HepG2 (cell line): ENCODE measurements at regions not wholly inside any gene's neighbourhood (a gene's known extent, or its start where the extent isn't known, plus 50 kb on each side); places are given as distances from the start of the nearest gene placed in this dataset.

Source experiments
- ATAC-seq: fragments of 200-7000 bp; cut with Tn5 transposase; 3 replicates; pipeline ENCODE4 v1.9.1; 2020; ENCODE audit warnings: mild to moderate bottlenecking, moderate library complexity
- BruUV-seq: library from RNA; stranded (reverse); fragments of 400-500 nt; replicated peaks from 2 replicates; lab custom pipeline; 2021; lab: Mats Ljungman, UMichigan
- CTCF ChIA-PET: fragments of 300-600 bp; formaldehyde crosslinking; extraction: SDS; loops from one replicate; lab custom pipeline; 2021; ENCODE audit warnings: low total read pairs, inconsistent platforms, low intra/inter-chr PET ratio; lab: Yijun Ruan, JAX
- POLR2A ChIA-PET: fragments of 350-600 bp; sonication (Branson Sonifier 250); formaldehyde crosslinking; loops from one replicate; lab custom pipeline; 2020; ENCODE audit warnings: antibody characterized with exemption, inconsistent platforms; lab: Yijun Ruan, JAX
- DNase-seq: peaks from one replicate; pipeline ENCODE4 v3.0.0-alpha.2; 2015; ENCODE audit warnings: low spot score
- FAIRE-seq: peaks from 3 replicates; lab custom pipeline; 2011; peaks lifted over from hg19 to GRCh38; lab: Jason Lieb, UNC
- H2AFZ ChIP-seq: one replicate; pipeline ENCODE4 v1.6.1; 2011; ENCODE audit warnings: low read length, inconsistent platforms
- H3K27ac ChIP-seq: fragments of 300-600 bp; 3 replicates; pipeline ENCODE4 v1.8.0; 2011; ENCODE audit warnings: mixed run types, mild to moderate bottlenecking, mixed read lengths, low read length, inconsistent platforms; ENCODE audit not compliant: insufficient read depth; ENCODE audit errors: extremely low read length
- H3K27me3 ChIP-seq, 2 experiments: fragments of 200-600 bp in 1 of 2; 2 replicates in 1 of 2; 3 replicates in 1 of 2; pipeline versions ENCODE4 v1.6.0 to v1.8.0; 2011; ENCODE audit warnings: low read length in 2 of 2, mild to moderate bottlenecking in 2 of 2, moderate library complexity in 2 of 2, inconsistent platforms in 1 of 2; ENCODE audit not compliant: insufficient read depth in 2 of 2, control insufficient read depth in 1 of 2
- H3K36me3 ChIP-seq, 2 experiments: fragments of 200-600 bp in 1 of 2; replicated peaks in 1 of 2; 2 replicates in 1 of 2; 3 replicates in 1 of 2; pipeline versions ENCODE4 v1.5.1 to v1.8.0; 2011; ENCODE audit warnings: low read length in 2 of 2, inconsistent platforms in 1 of 2; ENCODE audit not compliant: insufficient read depth in 2 of 2, control insufficient read depth in 1 of 2
- H3K4me1 ChIP-seq: 2 replicates; pipeline ENCODE4 v1.5.1; 2012; ENCODE audit warnings: low read length, inconsistent platforms; ENCODE audit not compliant: insufficient read depth
- H3K4me2 ChIP-seq: 2 replicates; pipeline ENCODE4 v1.6.0; 2011; ENCODE audit warnings: low read depth, low read length, inconsistent platforms
- H3K4me3 ChIP-seq, 3 experiments: fragments of 200-600 bp in 1 of 3; sonication (generic), shearing (Covaris generic) in 1 of 3; replicated peaks in 1 of 3; 2 replicates each; pipeline ENCODE4 v1.5.1; 2011 to 2016; ENCODE audit warnings: low read length in 3 of 3, inconsistent platforms in 2 of 3, low read depth in 2 of 3, mild to moderate bottlenecking in 2 of 3, control low read depth in 1 of 3, mixed read lengths in 1 of 3; ENCODE audit not compliant: insufficient read depth in 1 of 3
- H3K79me2 ChIP-seq: one replicate; pipeline ENCODE4 v1.6.1; 2011; ENCODE audit warnings: low read length, inconsistent platforms; ENCODE audit not compliant: insufficient read depth
- H3K9ac ChIP-seq: 2 replicates; pipeline ENCODE4 v1.6.0; 2011; ENCODE audit warnings: mild to moderate bottlenecking, low read depth, low read length, inconsistent platforms; ENCODE audit not compliant: insufficient read depth
- H3K9me3 ChIP-seq: 2 replicates; pipeline ENCODE4 v1.5.1; 2012; ENCODE audit warnings: mild to moderate bottlenecking, low read length
- H4K20me1 ChIP-seq: 2 replicates; pipeline ENCODE4 v1.6.0; 2011; ENCODE audit warnings: inconsistent platforms, mild to moderate bottlenecking, low read length, moderate library complexity; ENCODE audit not compliant: insufficient read depth
- ESRRA ChIP-seq: sonication (generic); formaldehyde crosslinking; IDR thresholded peaks from 2 replicates; pipeline ENCODE4 v1.5.1; 2020; ENCODE audit warnings: mild to moderate bottlenecking, low read depth, missing genetic modification reagents
- HIVEP1 ChIP-seq: sonication (generic); formaldehyde crosslinking; IDR thresholded peaks from 2 replicates; pipeline ENCODE4 v1.4.0; 2020; ENCODE audit warnings: mild to moderate bottlenecking, missing genetic modification reagents
- ISX ChIP-seq: sonication (generic); formaldehyde crosslinking; conservative IDR thresholded peaks from 2 replicates; pipeline ENCODE4 v1.5.0; 2020; ENCODE audit warnings: missing genetic modification reagents
- KLF12 ChIP-seq: sonication (generic); formaldehyde crosslinking; IDR thresholded peaks from 2 replicates; pipeline ENCODE4 v1.4.0; 2020; ENCODE audit warnings: missing genetic modification reagents, borderline replicate concordance
- MEF2D ChIP-seq: sonication (generic); formaldehyde crosslinking; IDR thresholded peaks from 2 replicates; pipeline ENCODE4 v1.5.1; 2020; ENCODE audit warnings: mild to moderate bottlenecking, missing genetic modification reagents
- POLR2AphosphoS2 ChIP-seq: IDR thresholded peaks from 2 replicates; pipeline ENCODE4 v1.6.1; 2011; ENCODE audit warnings: low read depth, low read length, improper control_type of control experiment
- RBAK ChIP-seq: sonication (generic); formaldehyde crosslinking; IDR thresholded peaks from 2 replicates; pipeline ENCODE4 v1.5.1; 2020; ENCODE audit warnings: mild to moderate bottlenecking, missing genetic modification reagents
- RFX5 ChIP-seq: IDR thresholded peaks from 2 replicates; pipeline ENCODE4 v1.6.1; 2011; ENCODE audit warnings: low read depth, low read length, improper control_type of control experiment
- SUZ12 ChIP-seq: fragments of 150-350 bp; IDR thresholded peaks from 2 replicates; pipeline ENCODE4 v1.6.1; 2014; ENCODE audit warnings: low read depth, low read length
- ZFP90 ChIP-seq: sonication (generic); formaldehyde crosslinking; IDR thresholded peaks from 2 replicates; pipeline ENCODE4 v1.8.0; 2022; ENCODE audit warnings: missing genetic modification reagents, mild to moderate bottlenecking, inconsistent platforms, borderline replicate concordance
- ZNF589 ChIP-seq: sonication (generic); formaldehyde crosslinking; conservative IDR thresholded peaks from 2 replicates; pipeline ENCODE4 v1.8.0; 2022; ENCODE audit warnings: mild to moderate bottlenecking, moderate library complexity, missing genetic modification reagents
- ZNF629 ChIP-seq: sonication (generic); formaldehyde crosslinking; conservative IDR thresholded peaks from 2 replicates; pipeline ENCODE4 v1.5.0; 2020; ENCODE audit warnings: missing genetic modification reagents
- ZNF703 ChIP-seq: sonication (generic); formaldehyde crosslinking; IDR thresholded peaks from 2 replicates; pipeline ENCODE4 v1.5.1; 2020; ENCODE audit warnings: missing genetic modification reagents, mild to moderate bottlenecking, moderate library complexity, borderline replicate concordance
- WGBS: methylation state at CpG from one replicate; pipeline ENCODE4 v1.1.6; 2017; ENCODE audit warnings: low lambda C conversion rate; 5-methylcytosine and 5-hydroxymethylcytosine counted together
- in situ Hi-C: cut with HindIII; loops from 2 replicates; pipeline ENCODE4 v1.10.0; 2017; ENCODE audit warnings: low pct_unique_long_range_greater_than_20kb; ENCODE audit not compliant: extremely low pct_ligation_motif_present
- intact Hi-C: fragments of 100-400 bp; cut with micrococcal nuclease; formaldehyde crosslinking; loops from one replicate; pipeline ENCODE4 v1.10.0; 2022; ENCODE audit not compliant: unreplicated experiment
- TF ChIP-seq, protein P1 (sequence below): sonication (generic); formaldehyde crosslinking; conservative IDR thresholded peaks from 2 replicates; pipeline ENCODE4 v1.4.0; 2020; ENCODE audit warnings: mild to moderate bottlenecking, missing genetic modification reagents, moderate library complexity
- TF ChIP-seq, protein P2 (sequence below): sonication (generic); formaldehyde crosslinking; IDR thresholded peaks from 2 replicates; pipeline ENCODE4 v1.5.1; 2020; ENCODE audit warnings: missing genetic modification reagents, mild to moderate bottlenecking, borderline replicate concordance

DNA sequence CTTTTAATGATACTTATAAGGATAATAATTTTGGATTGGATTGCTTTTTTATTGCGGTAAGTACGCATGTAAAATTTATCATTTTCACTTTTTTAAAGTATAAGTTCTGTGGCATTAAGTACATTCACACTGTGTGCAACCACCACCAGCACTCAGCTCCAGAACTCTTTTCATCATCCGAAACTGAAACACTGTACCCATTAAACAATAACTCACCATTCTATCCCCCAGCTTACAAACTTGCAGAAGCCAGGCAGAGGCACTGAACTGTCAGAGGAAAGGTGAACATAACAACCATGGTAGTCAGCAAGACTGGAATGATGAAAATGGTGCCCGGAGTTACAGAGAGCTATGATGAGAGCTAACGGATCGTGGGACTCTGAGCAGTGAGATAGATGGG lies 465.9 kb downstream of the ADCYAP1 start:
- Histone ChIP-seq H3K9ac (no peak overlapping the region), H3K27ac (no peak overlapping the region), H3K9me3 (no peaks in the 10 kb centered on the region), H4K20me1 (no peaks in the 10 kb centered on the region), H3K4me3 (no peak overlapping the region), H2AFZ (no peak overlapping the region), H3K36me3 (no peaks in the 10 kb centered on the region), H3K4me2 (no peak overlapping the region), H3K27me3 (no peaks in the 10 kb centered on the region), H3K4me1 (no peaks in the 10 kb centered on the region), H3K79me2 (no peaks in the 10 kb centered on the region)
- TF ChIP-seq ZNF629 (no peak), SUZ12 (no peak), MEF2D (CRISPR knock-in tag) (no peak), RFX5 (no peak), POLR2AphosphoS2 (no peak), ZFP90 (CRISPR knock-in tag) (no peak), KLF12 (CRISPR knock-in tag) (no peak), ISX (no peak), ZNF589 (CRISPR knock-in tag) (no peak), ZNF703 (CRISPR knock-in tag) (no peak), HIVEP1 (CRISPR knock-in tag) (no peak), ESRRA (CRISPR knock-in tag) (no peak), RBAK (CRISPR knock-in tag) (no peak)
- TF ChIP-seq, protein P1, sequence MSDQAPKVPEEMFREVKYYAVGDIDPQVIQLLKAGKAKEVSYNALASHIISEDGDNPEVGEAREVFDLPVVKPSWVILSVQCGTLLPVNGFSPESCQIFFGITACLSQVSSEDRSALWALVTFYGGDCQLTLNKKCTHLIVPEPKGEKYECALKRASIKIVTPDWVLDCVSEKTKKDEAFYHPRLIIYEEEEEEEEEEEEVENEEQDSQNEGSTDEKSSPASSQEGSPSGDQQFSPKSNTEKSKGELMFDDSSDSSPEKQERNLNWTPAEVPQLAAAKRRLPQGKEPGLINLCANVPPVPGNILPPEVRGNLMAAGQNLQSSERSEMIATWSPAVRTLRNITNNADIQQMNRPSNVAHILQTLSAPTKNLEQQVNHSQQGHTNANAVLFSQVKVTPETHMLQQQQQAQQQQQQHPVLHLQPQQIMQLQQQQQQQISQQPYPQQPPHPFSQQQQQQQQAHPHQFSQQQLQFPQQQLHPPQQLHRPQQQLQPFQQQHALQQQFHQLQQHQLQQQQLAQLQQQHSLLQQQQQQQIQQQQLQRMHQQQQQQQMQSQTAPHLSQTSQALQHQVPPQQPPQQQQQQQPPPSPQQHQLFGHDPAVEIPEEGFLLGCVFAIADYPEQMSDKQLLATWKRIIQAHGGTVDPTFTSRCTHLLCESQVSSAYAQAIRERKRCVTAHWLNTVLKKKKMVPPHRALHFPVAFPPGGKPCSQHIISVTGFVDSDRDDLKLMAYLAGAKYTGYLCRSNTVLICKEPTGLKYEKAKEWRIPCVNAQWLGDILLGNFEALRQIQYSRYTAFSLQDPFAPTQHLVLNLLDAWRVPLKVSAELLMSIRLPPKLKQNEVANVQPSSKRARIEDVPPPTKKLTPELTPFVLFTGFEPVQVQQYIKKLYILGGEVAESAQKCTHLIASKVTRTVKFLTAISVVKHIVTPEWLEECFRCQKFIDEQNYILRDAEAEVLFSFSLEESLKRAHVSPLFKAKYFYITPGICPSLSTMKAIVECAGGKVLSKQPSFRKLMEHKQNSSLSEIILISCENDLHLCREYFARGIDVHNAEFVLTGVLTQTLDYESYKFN, result no peak
- TF ChIP-seq, protein P2, sequence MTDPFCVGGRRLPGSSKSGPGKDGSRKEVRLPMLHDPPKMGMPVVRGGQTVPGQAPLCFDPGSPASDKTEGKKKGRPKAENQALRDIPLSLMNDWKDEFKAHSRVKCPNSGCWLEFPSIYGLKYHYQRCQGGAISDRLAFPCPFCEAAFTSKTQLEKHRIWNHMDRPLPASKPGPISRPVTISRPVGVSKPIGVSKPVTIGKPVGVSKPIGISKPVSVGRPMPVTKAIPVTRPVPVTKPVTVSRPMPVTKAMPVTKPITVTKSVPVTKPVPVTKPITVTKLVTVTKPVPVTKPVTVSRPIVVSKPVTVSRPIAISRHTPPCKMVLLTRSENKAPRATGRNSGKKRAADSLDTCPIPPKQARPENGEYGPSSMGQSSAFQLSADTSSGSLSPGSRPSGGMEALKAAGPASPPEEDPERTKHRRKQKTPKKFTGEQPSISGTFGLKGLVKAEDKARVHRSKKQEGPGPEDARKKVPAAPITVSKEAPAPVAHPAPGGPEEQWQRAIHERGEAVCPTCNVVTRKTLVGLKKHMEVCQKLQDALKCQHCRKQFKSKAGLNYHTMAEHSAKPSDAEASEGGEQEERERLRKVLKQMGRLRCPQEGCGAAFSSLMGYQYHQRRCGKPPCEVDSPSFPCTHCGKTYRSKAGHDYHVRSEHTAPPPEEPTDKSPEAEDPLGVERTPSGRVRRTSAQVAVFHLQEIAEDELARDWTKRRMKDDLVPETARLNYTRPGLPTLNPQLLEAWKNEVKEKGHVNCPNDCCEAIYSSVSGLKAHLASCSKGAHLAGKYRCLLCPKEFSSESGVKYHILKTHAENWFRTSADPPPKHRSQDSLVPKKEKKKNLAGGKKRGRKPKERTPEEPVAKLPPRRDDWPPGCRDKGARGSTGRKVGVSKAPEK, result no peak
- ChIA-PET POLR2A (no interaction called here), CTCF (no interaction called here)
- in situ Hi-C loops, result no loop called here
- FAIRE-seq, result no peak
- no peak for ATAC-seq
- DNase-seq, result no peak
- intact Hi-C loops, result no loop called here
- WGBS, result 39% methylated on average over 6 of the region's 6 CpGs
- no TSS peak for BruUV-seq
